ENCODE measurements at regions not wholly inside any gene's neighbourhood (a gene's known extent, or its start where the extent isn't known, plus 50 kb on each side); places are given as distances from the start of the nearest gene placed in this dataset.

- TF ChIP-seq, protein P1, sequence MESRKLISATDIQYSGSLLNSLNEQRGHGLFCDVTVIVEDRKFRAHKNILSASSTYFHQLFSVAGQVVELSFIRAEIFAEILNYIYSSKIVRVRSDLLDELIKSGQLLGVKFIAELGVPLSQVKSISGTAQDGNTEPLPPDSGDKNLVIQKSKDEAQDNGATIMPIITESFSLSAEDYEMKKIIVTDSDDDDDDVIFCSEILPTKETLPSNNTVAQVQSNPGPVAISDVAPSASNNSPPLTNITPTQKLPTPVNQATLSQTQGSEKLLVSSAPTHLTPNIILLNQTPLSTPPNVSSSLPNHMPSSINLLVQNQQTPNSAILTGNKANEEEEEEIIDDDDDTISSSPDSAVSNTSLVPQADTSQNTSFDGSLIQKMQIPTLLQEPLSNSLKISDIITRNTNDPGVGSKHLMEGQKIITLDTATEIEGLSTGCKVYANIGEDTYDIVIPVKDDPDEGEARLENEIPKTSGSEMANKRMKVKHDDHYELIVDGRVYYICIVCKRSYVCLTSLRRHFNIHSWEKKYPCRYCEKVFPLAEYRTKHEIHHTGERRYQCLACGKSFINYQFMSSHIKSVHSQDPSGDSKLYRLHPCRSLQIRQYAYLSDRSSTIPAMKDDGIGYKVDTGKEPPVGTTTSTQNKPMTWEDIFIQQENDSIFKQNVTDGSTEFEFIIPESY (IDR thresholded peaks at IDR 0.05; ENCODE audit: extremely low read depth, insufficient replicate concordance, low read length): no peak
- TF ChIP-seq CEBPB (IDR thresholded peaks at IDR 0.05; ENCODE audit: low read depth): no peak
- TF ChIP-seq YY1 (IDR thresholded peaks at IDR 0.05; ENCODE audit: extremely low read depth, insufficient replicate concordance, low read depth, low read length): no peak
- TF ChIP-seq MAX (IDR thresholded peaks at IDR 0.05): no peak
These were observed 87.9 kb downstream of the ATPSCKMT start (continued) for GRCh38 chr5:10161778-10162177.

GRCh38 chr5:10160241-10160640 is 89.4 kb downstream of the ATPSCKMT start:
- ChIA-PET POLR2A (no interaction called here), CTCF (no interaction called here), RAD21 (ENCODE audit: low non-redundant PET in 1 of 2, low total read pairs in 2 of 2, uncharacterized antibody in 2 of 2, unreplicated experiment in 2 of 2) (no interaction called here)
- no peaks in the 10 kb centered on the region; a peak in 1 of 4 replicates for H3K9me3 ChIP-seq (ENCODE audit: control insufficient read depth in 1 of 2, insufficient read depth in 1 of 2, low read depth in 1 of 2, low read length in 2 of 2)
- no peak overlapping the region for H2AFZ ChIP-seq (ENCODE audit: low read depth, low read length, poor library complexity, severe bottlenecking)
- ATAC-seq: no peak
- H3K4me2 ChIP-seq (ENCODE audit: low read length): no peak overlapping the region
- DNase-seq (ENCODE audit: low read depth, low spot score): no peak
- H3K79me2 ChIP-seq (ENCODE audit: insufficient read depth, low read length): no peaks in the 10 kb centered on the region
- no peaks in the 10 kb centered on the region for H3K4me1 ChIP-seq (ENCODE audit: control insufficient read depth in 1 of 2, insufficient read depth in 2 of 2, low read length in 2 of 2)
- no peak overlapping the region for H3K4me3 ChIP-seq (replicated peaks in 1 of 2; ENCODE audit: low read depth in 1 of 2, low read length in 2 of 2)
- no peaks in the 10 kb centered on the region for H4K20me1 ChIP-seq (ENCODE audit: insufficient read depth)
- no TSS peak for BruUV-seq (replicated peaks)
- intact Hi-C loops (cut with micrococcal nuclease): no loop called here
- no peak overlapping the region for H3K9ac ChIP-seq (ENCODE audit: low read length)
- no peaks in the 10 kb centered on the region for H3K36me3 ChIP-seq (ENCODE audit: control insufficient read depth in 1 of 2, insufficient read depth in 2 of 2, low read length in 2 of 2)
- no peak overlapping the region for H3K27ac ChIP-seq (ENCODE audit: low read depth, low read length)
- H3K9me2 ChIP-seq (ENCODE audit: insufficient read depth): no peaks in the 10 kb centered on the region
- TF ChIP-seq SIN3A (IDR thresholded peaks at IDR 0.05; ENCODE audit: low read depth) (no peak), SP1 (IDR thresholded peaks at IDR 0.05; ENCODE audit: low read depth) (no peak), ZFX (IDR thresholded peaks at IDR 0.05) (no peak), EZH2 (IDR thresholded peaks at IDR 0.05) (no peak), JUND (IDR thresholded peaks at IDR 0.05) (no peak), ELF1 (IDR thresholded peaks at IDR 0.05; ENCODE audit: borderline replicate concordance, low read depth) (no peak), SRF (IDR thresholded peaks at IDR 0.05; ENCODE audit: low read depth) (no peak)
- TF ChIP-seq, protein P2, sequence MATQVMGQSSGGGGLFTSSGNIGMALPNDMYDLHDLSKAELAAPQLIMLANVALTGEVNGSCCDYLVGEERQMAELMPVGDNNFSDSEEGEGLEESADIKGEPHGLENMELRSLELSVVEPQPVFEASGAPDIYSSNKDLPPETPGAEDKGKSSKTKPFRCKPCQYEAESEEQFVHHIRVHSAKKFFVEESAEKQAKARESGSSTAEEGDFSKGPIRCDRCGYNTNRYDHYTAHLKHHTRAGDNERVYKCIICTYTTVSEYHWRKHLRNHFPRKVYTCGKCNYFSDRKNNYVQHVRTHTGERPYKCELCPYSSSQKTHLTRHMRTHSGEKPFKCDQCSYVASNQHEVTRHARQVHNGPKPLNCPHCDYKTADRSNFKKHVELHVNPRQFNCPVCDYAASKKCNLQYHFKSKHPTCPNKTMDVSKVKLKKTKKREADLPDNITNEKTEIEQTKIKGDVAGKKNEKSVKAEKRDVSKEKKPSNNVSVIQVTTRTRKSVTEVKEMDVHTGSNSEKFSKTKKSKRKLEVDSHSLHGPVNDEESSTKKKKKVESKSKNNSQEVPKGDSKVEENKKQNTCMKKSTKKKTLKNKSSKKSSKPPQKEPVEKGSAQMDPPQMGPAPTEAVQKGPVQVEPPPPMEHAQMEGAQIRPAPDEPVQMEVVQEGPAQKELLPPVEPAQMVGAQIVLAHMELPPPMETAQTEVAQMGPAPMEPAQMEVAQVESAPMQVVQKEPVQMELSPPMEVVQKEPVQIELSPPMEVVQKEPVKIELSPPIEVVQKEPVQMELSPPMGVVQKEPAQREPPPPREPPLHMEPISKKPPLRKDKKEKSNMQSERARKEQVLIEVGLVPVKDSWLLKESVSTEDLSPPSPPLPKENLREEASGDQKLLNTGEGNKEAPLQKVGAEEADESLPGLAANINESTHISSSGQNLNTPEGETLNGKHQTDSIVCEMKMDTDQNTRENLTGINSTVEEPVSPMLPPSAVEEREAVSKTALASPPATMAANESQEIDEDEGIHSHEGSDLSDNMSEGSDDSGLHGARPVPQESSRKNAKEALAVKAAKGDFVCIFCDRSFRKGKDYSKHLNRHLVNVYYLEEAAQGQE (IDR thresholded peaks at IDR 0.05; ENCODE audit: low read depth): no peak
- TF ChIP-seq, protein P1 (IDR thresholded peaks at IDR 0.05; ENCODE audit: extremely low read depth, insufficient replicate concordance, low read length): no peak
- no peaks in the 10 kb centered on the region for H3K27me3 ChIP-seq (ENCODE audit: insufficient read depth, low read length)
